Thoracic aorta (tissue), 2 donors: ENCODE measurements at regions not wholly inside any gene's neighbourhood (a gene's known extent, or its start where the extent isn't known, plus 50 kb on each side); places are given as distances from the start of the nearest gene placed in this dataset.
A peak's percentile ranks its signal among the peaks of the same experiment; 100 is the strongest.

Experiments used
- ATAC-seq: fragments of 150-250 bp; one replicate; pipeline ENCODE4 v1.8.0; 2017; ENCODE audit warnings: low read depth; ENCODE audit not compliant: insufficient number of reproducible peaks, low FRiP score
- DNase-seq: peaks from one replicate; pipeline ENCODE4 v3.0.0-alpha.2; 2020; ENCODE audit warnings: low spot score
- H3K27ac ChIP-seq, 2 donors: fragments of 200-600 bp; sonication (generic); 1 replicate in 1 of 2; 2 replicates in 1 of 2; pipeline ENCODE4 v1.5.1; 2016; ENCODE audit warnings: mild to moderate bottlenecking in 2 of 2, moderate library complexity in 2 of 2
- H3K27me3 ChIP-seq: fragments of 200-600 bp; sonication (generic); replicated peaks from 2 replicates; pipeline ENCODE4 v1.6.0; 2016; ENCODE audit warnings: mild to moderate bottlenecking; ENCODE audit not compliant: insufficient read depth
- H3K36me3 ChIP-seq: fragments of 200-600 bp; sonication (generic); one replicate; pipeline ENCODE4 v1.5.1; 2016
- H3K4me1 ChIP-seq, 2 donors: fragments of 200-600 bp; sonication (generic); 1 replicate in 1 of 2; 2 replicates in 1 of 2; pipeline versions ENCODE4 v1.5.1 to v1.6.0; 2016; ENCODE audit warnings: low read depth in 2 of 2, mild to moderate bottlenecking in 1 of 2; ENCODE audit not compliant: control insufficient read depth in 1 of 2
- H3K4me3 ChIP-seq: fragments of 200-600 bp; sonication (generic); 2 replicates; pipeline ENCODE4 v1.5.1; 2016; ENCODE audit warnings: mild to moderate bottlenecking
- H3K9me3 ChIP-seq: fragments of 200-600 bp; sonication (generic); 2 replicates; pipeline ENCODE4 v1.5.1; 2016
- TF ChIP-seq, protein P1 (sequence below): fragments of 200-600 bp; sonication (generic); IDR thresholded peaks from one replicate; pipeline ENCODE4 v1.5.1; 2019; ENCODE audit warnings: antibody characterized with exemption

GRCh38 chr21:16280686-16281091 lies 550.9 kb downstream of the USP25 start:
- Histone ChIP-seq H3K27ac (peak overlapping the region in 1 of 2 donors; percentile 37), H3K4me1 (peaks cover 10 to 30% of the 10 kb centered on the region in 2 donors), H3K36me3 (no peaks in the 10 kb centered on the region), H3K9me3 (no peaks in the 10 kb centered on the region), H3K4me3 (peak overlapping the region; percentile 49), H3K27me3 (no peaks in the 10 kb centered on the region)
- TF ChIP-seq, protein P1, sequence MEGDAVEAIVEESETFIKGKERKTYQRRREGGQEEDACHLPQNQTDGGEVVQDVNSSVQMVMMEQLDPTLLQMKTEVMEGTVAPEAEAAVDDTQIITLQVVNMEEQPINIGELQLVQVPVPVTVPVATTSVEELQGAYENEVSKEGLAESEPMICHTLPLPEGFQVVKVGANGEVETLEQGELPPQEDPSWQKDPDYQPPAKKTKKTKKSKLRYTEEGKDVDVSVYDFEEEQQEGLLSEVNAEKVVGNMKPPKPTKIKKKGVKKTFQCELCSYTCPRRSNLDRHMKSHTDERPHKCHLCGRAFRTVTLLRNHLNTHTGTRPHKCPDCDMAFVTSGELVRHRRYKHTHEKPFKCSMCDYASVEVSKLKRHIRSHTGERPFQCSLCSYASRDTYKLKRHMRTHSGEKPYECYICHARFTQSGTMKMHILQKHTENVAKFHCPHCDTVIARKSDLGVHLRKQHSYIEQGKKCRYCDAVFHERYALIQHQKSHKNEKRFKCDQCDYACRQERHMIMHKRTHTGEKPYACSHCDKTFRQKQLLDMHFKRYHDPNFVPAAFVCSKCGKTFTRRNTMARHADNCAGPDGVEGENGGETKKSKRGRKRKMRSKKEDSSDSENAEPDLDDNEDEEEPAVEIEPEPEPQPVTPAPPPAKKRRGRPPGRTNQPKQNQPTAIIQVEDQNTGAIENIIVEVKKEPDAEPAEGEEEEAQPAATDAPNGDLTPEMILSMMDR: no peak
- ATAC-seq (no peak), DNase-seq (no peak)

DNA sequence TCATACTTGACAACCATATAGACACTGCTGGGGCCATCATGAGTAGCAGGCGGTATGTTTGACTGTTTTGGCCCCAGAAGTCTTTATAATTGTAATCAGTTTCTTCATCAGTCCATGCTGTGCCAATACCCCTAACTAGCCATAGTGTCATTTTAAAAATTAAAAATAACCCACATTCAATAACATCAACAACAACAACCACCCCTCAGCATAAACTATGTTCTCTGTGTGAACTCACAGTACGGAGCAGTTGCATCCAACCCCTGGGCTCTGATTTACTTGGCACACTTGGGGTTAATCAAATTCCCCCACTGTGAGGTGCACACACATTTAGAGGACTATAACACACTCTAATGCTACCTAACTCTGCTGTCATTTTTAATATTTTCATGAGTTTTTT lies 553.7 kb downstream of the USP25 start:
- no peak overlapping the region for H3K27ac ChIP-seq

GRCh38 chr21:16285605-16286126 lies 555.9 kb downstream of the USP25 start:
- peaks cover 10 to 31% of the 10 kb centered on the region in 2 donors for H3K4me1 ChIP-seq
- H3K27ac ChIP-seq: no peak overlapping the region
- no peak for ATAC-seq
- DNase-seq: no peak
- H3K36me3 ChIP-seq: no peaks in the 10 kb centered on the region
- no peaks in the 10 kb centered on the region for H3K27me3 ChIP-seq
- no peaks in the 10 kb centered on the region for H3K9me3 ChIP-seq
- TF ChIP-seq, protein P1: no peak
- H3K4me3 ChIP-seq: no peak overlapping the region

More for the DNA sequence above, 553.7 kb downstream of the USP25 start:
- H3K9me3 ChIP-seq: no peaks in the 10 kb centered on the region
- H3K27me3 ChIP-seq: no peaks in the 10 kb centered on the region
- peaks cover 10 to 38% of the 10 kb centered on the region in 2 donors for H3K4me1 ChIP-seq
- TF ChIP-seq, protein P1: no peak
- H3K4me3 ChIP-seq: no peak overlapping the region
- no peak for ATAC-seq
- DNase-seq: no peak
- H3K36me3 ChIP-seq: no peaks in the 10 kb centered on the region

DNA sequence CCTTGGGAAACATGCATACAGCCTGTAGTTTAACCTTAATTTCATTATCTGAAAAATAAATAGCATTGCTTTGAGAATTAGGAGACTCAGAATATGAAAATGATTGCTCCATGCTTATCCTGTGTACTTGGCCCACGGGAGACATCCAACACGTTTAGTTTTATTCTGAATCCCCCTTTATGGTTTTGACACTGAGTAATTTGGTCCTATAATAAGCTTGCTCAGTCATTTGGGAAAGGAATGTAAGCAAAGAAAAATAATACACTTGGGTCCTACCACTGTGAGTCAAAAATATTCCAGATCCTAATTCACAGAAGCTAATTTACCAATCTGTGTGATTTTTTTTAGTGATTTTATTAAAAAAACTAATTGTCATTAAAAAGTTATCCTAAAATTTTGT lies 557.3 kb downstream of the USP25 start:
- DNase-seq (no peak), ATAC-seq (no peak)
- no peaks in the 10 kb centered on the region for H3K9me3 ChIP-seq
- H3K4me3 ChIP-seq: no peak overlapping the region
- H3K36me3 ChIP-seq: no peaks in the 10 kb centered on the region
- TF ChIP-seq, protein P1: no peak
- no peaks in the 10 kb centered on the region for H3K27me3 ChIP-seq
- H3K4me1 ChIP-seq: peaks cover 0 to 17% of the 10 kb centered on the region in 2 donors
- H3K27ac ChIP-seq: no peak overlapping the region

GRCh38 chr21:16291296-16291695 lies 561.5 kb downstream of the USP25 start:
- ATAC-seq (no peak), DNase-seq (no peak)
- Histone ChIP-seq H3K4me1 (peaks cover 0 to 8% of the 10 kb centered on the region in 2 donors), H3K36me3 (no peaks in the 10 kb centered on the region), H3K9me3 (no peaks in the 10 kb centered on the region), H3K27ac (no peak overlapping the region), H3K27me3 (no peaks in the 10 kb centered on the region), H3K4me3 (no peak overlapping the region)
- TF ChIP-seq, protein P1: no peak
